HEK293 (cell line): ENCODE measurements at regions not wholly inside any gene's neighbourhood (a gene's known extent, or its start where the extent isn't known, plus 50 kb on each side); places are given as distances from the start of the nearest gene placed in this dataset.

Experiments used
- CTCF ChIA-PET: fragments of 350-600 bp; formaldehyde crosslinking; extraction: SDS; loops from one replicate; lab custom pipeline; 2021; ENCODE audit warnings: antibody characterized with exemption; lab: Yijun Ruan, JAX
- POLR2A ChIA-PET: fragments of 300-600 bp; formaldehyde crosslinking; extraction: SDS; loops from one replicate; lab custom pipeline; 2020; ENCODE audit warnings: antibody characterized with exemption, inconsistent platforms; lab: Yijun Ruan, JAX
- H3K27ac ChIP-seq: fragments of 200-500 bp; sonication (Bioruptor generic); 2 replicates; pipeline ENCODE4 v1.5.1; 2014; ENCODE audit warnings: low read depth, low read length, control low read depth, inconsistent platforms; ENCODE audit errors: extremely low read depth
- H3K36me3 ChIP-seq, 2 experiments: fragments of 200-500 bp in 1 of 2; sonication (Bioruptor generic) in 1 of 2; 1 replicate in 1 of 2; 2 replicates in 1 of 2; pipeline ENCODE4 v1.5.1; 2014 to 2017; ENCODE audit warnings: inconsistent platforms in 2 of 2, low read length in 2 of 2; ENCODE audit not compliant: control insufficient read depth in 2 of 2, insufficient read depth in 1 of 2
- H3K4me1 ChIP-seq: fragments of 200-500 bp; sonication (Bioruptor generic); 2 replicates; pipeline ENCODE4 v1.5.1; 2014; ENCODE audit warnings: mild to moderate bottlenecking, low read length, inconsistent platforms; ENCODE audit not compliant: control insufficient read depth, insufficient read depth
- H3K4me3 ChIP-seq: 2 replicates; pipeline ENCODE4 v1.5.1; 2011; ENCODE audit warnings: low read depth, mild to moderate bottlenecking, control low read depth, low read length, moderate library complexity
- H3K9me3 ChIP-seq: fragments of 200-500 bp; sonication (Bioruptor generic); 2 replicates; pipeline ENCODE4 v1.5.1; 2014; ENCODE audit warnings: low read depth, low read length, inconsistent platforms; ENCODE audit not compliant: control insufficient read depth, insufficient read depth
- EGR2 ChIP-seq: fragments of 450-650 bp; formaldehyde crosslinking; IDR thresholded peaks from 2 replicates; pipeline ENCODE4 v1.5.1; 2016; ENCODE audit warnings: low read depth, missing biosample characterization, missing genetic modification characterization
- GLIS2 ChIP-seq: fragments of 450-650 bp; formaldehyde crosslinking; IDR thresholded peaks from 2 replicates; pipeline ENCODE4 v1.5.1; 2016; ENCODE audit warnings: missing biosample characterization, missing genetic modification characterization
- KLF10 ChIP-seq: fragments of 450-650 bp; IDR thresholded peaks from 2 replicates; pipeline ENCODE4 v1.5.1; 2018; ENCODE audit warnings: missing biosample characterization, mild to moderate bottlenecking, missing genetic modification characterization
- OSR2 ChIP-seq: fragments of 450-650 bp; formaldehyde crosslinking; IDR thresholded peaks from 2 replicates; pipeline ENCODE4 v1.5.1; 2016; ENCODE audit warnings: missing biosample characterization, missing genetic modification characterization
- TRIM28 ChIP-seq: IDR thresholded peaks from 2 replicates; pipeline ENCODE4 v1.6.1; 2011; ENCODE audit warnings: low read length, control low read depth, borderline replicate concordance
- ZBTB1 ChIP-seq: fragments of 450-650 bp; formaldehyde crosslinking; IDR thresholded peaks from 2 replicates; pipeline ENCODE4 v1.5.1; 2016; ENCODE audit warnings: missing biosample characterization, missing genetic modification characterization
- ZBTB44 ChIP-seq: fragments of 450-650 bp; IDR thresholded peaks from 2 replicates; pipeline ENCODE4 v1.5.1; 2018; ENCODE audit warnings: missing biosample characterization, mild to moderate bottlenecking, missing genetic modification characterization
- ZFP37 ChIP-seq: fragments of 450-650 bp; formaldehyde crosslinking; IDR thresholded peaks from 2 replicates; pipeline ENCODE4 v1.5.1; 2016; ENCODE audit warnings: missing biosample characterization, missing genetic modification characterization
- ZFP41 ChIP-seq: fragments of 450-650 bp; formaldehyde crosslinking; IDR thresholded peaks from 2 replicates; pipeline ENCODE4 v1.5.1; 2016; ENCODE audit warnings: missing biosample characterization, missing genetic modification characterization, borderline replicate concordance
- ZFP69B ChIP-seq: fragments of 450-650 bp; formaldehyde crosslinking; IDR thresholded peaks from 2 replicates; pipeline ENCODE4 v1.5.1; 2016; ENCODE audit warnings: missing biosample characterization, missing genetic modification characterization
- ZNF114 ChIP-seq: fragments of 450-650 bp; formaldehyde crosslinking; IDR thresholded peaks from 2 replicates; pipeline ENCODE4 v1.5.0; 2017; ENCODE audit warnings: missing biosample characterization, missing genetic modification characterization
- ZNF121 ChIP-seq: fragments of 450-650 bp; formaldehyde crosslinking; IDR thresholded peaks from 2 replicates; pipeline ENCODE4 v1.5.1; 2016; ENCODE audit warnings: missing biosample characterization, missing genetic modification characterization
- ZNF148 ChIP-seq: fragments of 450-650 bp; formaldehyde crosslinking; IDR thresholded peaks from 2 replicates; pipeline ENCODE4 v1.5.0; 2017; ENCODE audit warnings: missing biosample characterization, missing genetic modification characterization, borderline replicate concordance
- ZNF239 ChIP-seq: fragments of 450-650 bp; formaldehyde crosslinking; IDR thresholded peaks from 2 replicates; pipeline ENCODE4 v1.5.1; 2016; ENCODE audit warnings: missing biosample characterization, missing genetic modification characterization
- ZNF350 ChIP-seq: fragments of 450-650 bp; formaldehyde crosslinking; IDR thresholded peaks from 2 replicates; pipeline ENCODE4 v1.5.0; 2017; ENCODE audit warnings: missing biosample characterization, mild to moderate bottlenecking, missing genetic modification characterization
- ZNF544 ChIP-seq: fragments of 450-650 bp; formaldehyde crosslinking; IDR thresholded peaks from 2 replicates; pipeline ENCODE4 v1.5.0; 2017; ENCODE audit warnings: missing biosample characterization, missing genetic modification characterization
- ZNF548 ChIP-seq: fragments of 450-650 bp; formaldehyde crosslinking; IDR thresholded peaks from 2 replicates; pipeline ENCODE4 v1.5.1; 2016; ENCODE audit warnings: missing biosample characterization, missing genetic modification characterization
- ZNF560 ChIP-seq: fragments of 450-650 bp; formaldehyde crosslinking; IDR thresholded peaks from 2 replicates; pipeline ENCODE4 v1.5.1; 2017; ENCODE audit warnings: missing biosample characterization, missing genetic modification characterization, borderline replicate concordance
- ZNF610 ChIP-seq: fragments of 450-650 bp; formaldehyde crosslinking; IDR thresholded peaks from 2 replicates; pipeline ENCODE4 v1.5.1; 2016; ENCODE audit warnings: missing biosample characterization, missing genetic modification characterization, borderline replicate concordance
- ZNF624 ChIP-seq: fragments of 450-650 bp; formaldehyde crosslinking; IDR thresholded peaks from 2 replicates; pipeline ENCODE4 v1.5.1; 2017; ENCODE audit warnings: missing biosample characterization, missing genetic modification characterization
- ZNF660 ChIP-seq: fragments of 450-650 bp; IDR thresholded peaks from 2 replicates; pipeline ENCODE4 v1.5.1; 2018; ENCODE audit warnings: missing biosample characterization, mild to moderate bottlenecking, missing genetic modification characterization
- ZNF664 ChIP-seq: fragments of 450-650 bp; formaldehyde crosslinking; IDR thresholded peaks from 2 replicates; pipeline ENCODE4 v1.5.1; 2016; ENCODE audit warnings: missing biosample characterization, missing genetic modification characterization
- ZNF701 ChIP-seq: fragments of 450-650 bp; formaldehyde crosslinking; IDR thresholded peaks from 2 replicates; pipeline ENCODE4 v1.5.1; 2016; ENCODE audit warnings: missing biosample characterization, missing genetic modification characterization
- ZNF704 ChIP-seq: fragments of 450-650 bp; formaldehyde crosslinking; IDR thresholded peaks from 2 replicates; pipeline ENCODE4 v1.5.1; 2016; ENCODE audit warnings: missing biosample characterization, missing genetic modification characterization
- ZNF707 ChIP-seq: fragments of 450-650 bp; formaldehyde crosslinking; IDR thresholded peaks from 2 replicates; pipeline ENCODE4 v1.5.1; 2016; ENCODE audit warnings: missing biosample characterization, missing genetic modification characterization
- ZNF830 ChIP-seq: fragments of 450-650 bp; IDR thresholded peaks from 2 replicates; pipeline ENCODE4 v1.5.0; 2018; ENCODE audit warnings: missing biosample characterization, missing genetic modification characterization, low read depth, mild to moderate bottlenecking, moderate library complexity
- ZNF837 ChIP-seq: fragments of 450-650 bp; formaldehyde crosslinking; IDR thresholded peaks from 2 replicates; pipeline ENCODE4 v1.5.1; 2016; ENCODE audit warnings: missing biosample characterization, missing genetic modification characterization
- ZXDB ChIP-seq: fragments of 450-650 bp; formaldehyde crosslinking; IDR thresholded peaks from 2 replicates; pipeline ENCODE4 v1.5.1; 2016; ENCODE audit warnings: missing biosample characterization, missing genetic modification characterization

GRCh38 chr6:27129095-27129815, 118.2 kb upstream of the PRSS16 start (continued):
- no peak for TF ChIP-seq ZNF837 (tag by site-specific recombination)
- TF ChIP-seq ZNF830 (tag by site-specific recombination), result no peak
- no peak for TF ChIP-seq ZNF239 (tag by site-specific recombination)
- TF ChIP-seq ZNF548 (tag by site-specific recombination), result no peak
- TF ChIP-seq KLF10 (tag by site-specific recombination), result no peak
- no peak for TF ChIP-seq ZNF544
- no peak for TF ChIP-seq ZNF121 (tag by site-specific recombination)
- TF ChIP-seq ZNF707 (tag by site-specific recombination), result no peak
- no peak for TF ChIP-seq ZFP37 (tag by site-specific recombination)
- TF ChIP-seq ZNF624 (tag by site-specific recombination), result no peak

GRCh38 chr6:27129917-27130316, 117.6 kb upstream of the PRSS16 start:
- TF ChIP-seq ZNF704 (tag by site-specific recombination), result no peak
- 0 out of 2 replicates have a peak, but pooled peaks have one; percentile 1 for TF ChIP-seq ZBTB44
- 0 out of 2 replicates have a peak, but pooled peaks have one; percentile 22 for TF ChIP-seq ZXDB (tag by site-specific recombination)
- TF ChIP-seq, all 188 proteins: peak for 2
- no peak overlapping the region for H3K4me3 ChIP-seq
- POLR2A ChIA-PET, result interaction anchor here (0.6 to 6.4 kb wide), 2 partner anchors 15 to 541 kb away, joined by 3 to 338 read pairs; a partner anchor contains a TSS
- CTCF ChIA-PET, result interaction anchor here (0.7 to 1.1 kb wide), 4 partner anchors 15 to 666 kb away, joined by 3 to 7 read pairs (median 3); no protein-coding TSS in a partner anchor
- H3K27ac ChIP-seq, result no peak overlapping the region
- H3K9me3 ChIP-seq, result no peaks in the 10 kb centered on the region
- H3K4me1 ChIP-seq, result peaks cover 10% of the 10 kb centered on the region
- H3K36me3 ChIP-seq, result peaks cover 0 to 9% of the 10 kb centered on the region in 2 experiments; a peak in 1 of 3 replicates

GRCh38 chr6:27130668-27131428, 116.7 kb upstream of the PRSS16 start:
- POLR2A ChIA-PET, result interaction anchor here (0.5 to 6.4 kb wide), 9 partner anchors 9 to 1205 kb away, joined by 3 to 338 read pairs (median 4); a partner anchor contains a TSS
- Histone ChIP-seq H3K9me3 (no peaks in the 10 kb centered on the region), H3K4me3 (peak overlapping the region; percentile 52), H3K4me1 (peaks cover 10% of the 10 kb centered on the region), H3K36me3 (peaks cover 0 to 3% of the 10 kb centered on the region in 2 experiments; a peak in 1 of 3 replicates), H3K27ac (peak overlapping the region; percentile 95)
- CTCF ChIA-PET, result interaction anchor here (0.7 to 1.4 kb wide), 6 partner anchors 14 to 665 kb away, joined by 3 to 7 read pairs (median 3); no protein-coding TSS in a partner anchor
- no peak for TF ChIP-seq ZFP69B (tag by site-specific recombination)
- TF ChIP-seq ZNF560 (tag by site-specific recombination), result no peak
- no peak for TF ChIP-seq ZFP41
- TF ChIP-seq GLIS2 (tag by site-specific recombination), result no peak
- TF ChIP-seq ZNF664, result no peak
- TF ChIP-seq ZNF114 (tag by site-specific recombination), result no peak
- no peak for TF ChIP-seq EGR2 (tag by site-specific recombination)
- no peak for TF ChIP-seq ZBTB1
- no peak for TF ChIP-seq ZNF148
- no peak for TF ChIP-seq ZNF610 (tag by site-specific recombination)
- no peak for TF ChIP-seq ZNF701 (tag by site-specific recombination)
- TF ChIP-seq ZNF660 (tag by site-specific recombination), result peak; percentile 9; the same call in 1 of the 2 replicates
- no peak for TF ChIP-seq TRIM28
- TF ChIP-seq ZNF350 (tag by site-specific recombination), result no peak
- TF ChIP-seq OSR2 (tag by site-specific recombination), result no peak
